Ovary (tissue), 3 donors: ENCODE measurements at regions not wholly inside any gene's neighbourhood (a gene's known extent, or its start where the extent isn't known, plus 50 kb on each side); places are given as distances from the start of the nearest gene placed in this dataset.

Experiments used
- POLR2A ChIP-seq: fragments of 450-650 bp; IDR thresholded peaks from one replicate; pipeline ENCODE4 v1.6.1; 2017; ENCODE audit warnings: antibody characterized with exemption, mild to moderate bottlenecking, moderate library complexity
- TF ChIP-seq, protein P1 (sequence below), 3 donors: fragments of 450-650 bp in 2 of 3; fragments of 200-600 bp in 1 of 3; IDR thresholded peaks; one replicate each; pipeline versions ENCODE4 v1.5.1 to v1.8.0; 2016 to 2022; ENCODE audit warnings: antibody characterized with exemption in 3 of 3, mild to moderate bottlenecking in 1 of 3
- donor health status: DM: no; HTN: no; CAD: no.

DNA sequence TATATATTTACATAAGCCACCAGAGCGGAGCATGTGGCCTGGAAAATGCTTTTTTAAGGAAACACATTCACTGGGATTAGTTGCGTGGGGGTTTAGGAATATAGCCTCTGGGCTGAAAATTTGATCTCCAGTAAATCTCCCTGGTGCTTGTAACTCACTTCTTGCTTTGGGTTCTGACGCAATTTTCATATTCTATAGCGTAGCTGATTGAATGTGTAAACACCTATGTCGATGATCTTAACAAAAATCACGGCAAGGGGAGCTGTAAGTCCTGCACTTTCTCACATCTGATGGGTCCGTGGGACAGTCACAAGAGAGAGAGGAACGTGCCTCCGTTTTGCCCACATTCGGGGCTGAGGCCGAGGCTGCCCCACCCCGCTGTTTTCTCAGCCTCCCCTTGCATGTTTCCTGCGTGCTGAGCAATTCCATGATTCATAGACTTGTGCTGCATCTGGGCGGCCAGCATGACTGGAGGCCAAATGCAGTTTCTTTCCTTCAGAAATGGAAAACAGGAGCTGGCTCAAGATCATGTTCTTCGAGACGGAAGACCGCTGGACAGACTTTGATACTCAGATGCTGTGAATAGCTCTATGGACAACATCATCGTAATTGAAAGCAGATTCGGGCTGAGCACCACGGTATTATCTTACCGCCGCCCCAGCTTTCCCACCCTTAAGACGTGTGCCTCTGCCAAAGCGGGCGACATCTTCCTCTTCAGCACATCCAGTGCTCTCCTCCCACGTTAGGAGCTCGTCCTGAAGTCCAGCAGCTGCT lies 109.2 kb downstream of the TMEM18 start:
- TF ChIP-seq, protein P1, sequence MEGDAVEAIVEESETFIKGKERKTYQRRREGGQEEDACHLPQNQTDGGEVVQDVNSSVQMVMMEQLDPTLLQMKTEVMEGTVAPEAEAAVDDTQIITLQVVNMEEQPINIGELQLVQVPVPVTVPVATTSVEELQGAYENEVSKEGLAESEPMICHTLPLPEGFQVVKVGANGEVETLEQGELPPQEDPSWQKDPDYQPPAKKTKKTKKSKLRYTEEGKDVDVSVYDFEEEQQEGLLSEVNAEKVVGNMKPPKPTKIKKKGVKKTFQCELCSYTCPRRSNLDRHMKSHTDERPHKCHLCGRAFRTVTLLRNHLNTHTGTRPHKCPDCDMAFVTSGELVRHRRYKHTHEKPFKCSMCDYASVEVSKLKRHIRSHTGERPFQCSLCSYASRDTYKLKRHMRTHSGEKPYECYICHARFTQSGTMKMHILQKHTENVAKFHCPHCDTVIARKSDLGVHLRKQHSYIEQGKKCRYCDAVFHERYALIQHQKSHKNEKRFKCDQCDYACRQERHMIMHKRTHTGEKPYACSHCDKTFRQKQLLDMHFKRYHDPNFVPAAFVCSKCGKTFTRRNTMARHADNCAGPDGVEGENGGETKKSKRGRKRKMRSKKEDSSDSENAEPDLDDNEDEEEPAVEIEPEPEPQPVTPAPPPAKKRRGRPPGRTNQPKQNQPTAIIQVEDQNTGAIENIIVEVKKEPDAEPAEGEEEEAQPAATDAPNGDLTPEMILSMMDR (IDR thresholded peaks at IDR 0.05) = no peak
- TF ChIP-seq POLR2A = no peak
